ENCODE measurements at regions not wholly inside any gene's neighbourhood (a gene's known extent, or its start where the extent isn't known, plus 50 kb on each side); places are given as distances from the start of the nearest gene placed in this dataset.

DNA sequence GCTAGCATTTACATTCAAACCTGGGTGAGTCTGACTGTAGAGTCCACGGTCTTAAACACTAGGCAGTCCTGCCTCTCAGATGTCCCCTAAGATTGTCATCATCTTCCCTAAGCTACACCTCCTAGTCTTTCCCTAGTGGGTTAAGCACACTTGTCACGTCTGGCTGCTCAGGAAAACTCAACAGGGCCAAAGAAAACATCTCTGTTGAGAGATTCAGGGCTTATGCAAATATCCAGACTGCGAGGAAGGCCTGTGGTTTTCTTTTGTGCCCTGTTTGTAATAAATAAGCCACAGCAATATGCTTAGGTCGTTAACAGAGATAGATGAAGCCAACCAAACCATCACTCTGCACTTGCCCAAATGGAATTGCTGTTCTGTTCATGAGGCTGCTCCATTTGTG lies 472.6 kb upstream of the DEPDC1 start:
- DNase-seq = no peak

- DNase-seq = no peak
Observed at GRCh38 chr1:68970571-68970970, 473.7 kb upstream of the DEPDC1 start.

- DNase-seq = no peak
Observed at GRCh38 chr1:68973459-68974244, 476.8 kb upstream of the DEPDC1 start.

- no peak for DNase-seq
Observed at GRCh38 chr1:68974447-68974846, 477.6 kb upstream of the DEPDC1 start.

DNA sequence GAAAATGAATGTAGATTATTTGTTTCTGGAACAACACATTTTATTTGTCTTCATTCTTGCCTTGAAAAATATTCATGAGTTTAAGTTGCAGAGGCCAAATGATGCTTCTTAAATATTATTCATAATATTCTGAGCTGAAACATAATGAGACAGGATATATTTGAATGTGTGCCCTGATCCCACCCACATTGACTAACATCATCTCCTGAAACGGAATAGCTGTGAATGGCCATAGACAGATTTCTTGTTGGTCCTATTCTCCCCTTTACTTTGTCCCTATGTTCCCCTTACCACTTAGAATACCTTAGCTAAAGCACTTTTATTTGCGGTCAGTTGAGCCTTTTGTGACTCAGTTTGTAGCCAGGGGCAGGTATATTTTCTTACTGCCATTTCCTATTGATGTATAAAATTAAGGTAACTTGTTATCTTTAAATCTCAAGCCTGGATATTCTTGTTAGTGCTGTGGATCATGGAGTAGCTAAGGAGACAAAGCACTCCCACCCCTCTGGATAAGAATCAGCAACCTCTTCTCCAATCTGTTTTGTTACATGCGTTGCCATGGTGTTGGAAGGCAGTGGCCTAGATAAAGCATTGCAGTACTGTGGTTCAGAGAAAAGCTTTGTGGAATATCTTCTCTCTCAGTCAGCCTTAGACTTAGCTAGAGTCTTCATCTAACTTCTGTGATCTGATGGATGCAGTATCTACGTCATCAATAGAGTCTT lies 478.5 kb upstream of the DEPDC1 start:
- DNase-seq = no peak

DNA sequence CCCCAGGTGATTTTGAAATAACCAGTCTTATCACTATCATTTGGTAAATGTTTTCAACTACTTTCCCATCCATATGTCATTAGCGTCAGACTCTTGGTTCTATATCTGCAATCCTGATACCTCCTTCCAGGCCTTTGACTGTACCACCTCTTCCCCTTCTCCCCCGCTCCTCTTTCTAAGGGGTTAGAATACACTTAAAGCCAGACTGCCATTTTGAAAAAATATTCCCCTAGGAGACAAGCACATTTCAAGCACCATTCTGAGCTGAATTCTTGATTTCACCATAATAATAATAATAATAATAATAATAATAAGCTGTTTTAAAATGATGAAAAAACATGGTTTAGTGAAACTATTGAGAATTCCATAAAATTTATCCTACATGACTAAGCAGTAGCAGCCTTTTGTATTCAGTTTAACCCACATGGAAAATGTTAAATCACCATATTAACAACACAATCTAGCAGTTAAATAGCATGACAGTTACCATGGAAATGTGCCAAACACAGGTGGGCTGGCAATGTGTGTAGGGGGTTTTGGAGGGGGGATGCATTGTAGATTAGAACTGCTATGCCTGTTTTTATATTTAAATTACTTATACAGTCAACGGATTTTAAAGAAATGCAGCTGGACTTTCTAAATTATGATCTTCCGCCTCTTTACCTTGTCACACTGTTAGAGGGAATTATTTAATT lies 480.2 kb upstream of the DEPDC1 start:
- DNase-seq = no peak

- DNase-seq = no peak
Observed at GRCh38 chr1:68979891-68980290, 483.0 kb upstream of the DEPDC1 start.

DNA sequence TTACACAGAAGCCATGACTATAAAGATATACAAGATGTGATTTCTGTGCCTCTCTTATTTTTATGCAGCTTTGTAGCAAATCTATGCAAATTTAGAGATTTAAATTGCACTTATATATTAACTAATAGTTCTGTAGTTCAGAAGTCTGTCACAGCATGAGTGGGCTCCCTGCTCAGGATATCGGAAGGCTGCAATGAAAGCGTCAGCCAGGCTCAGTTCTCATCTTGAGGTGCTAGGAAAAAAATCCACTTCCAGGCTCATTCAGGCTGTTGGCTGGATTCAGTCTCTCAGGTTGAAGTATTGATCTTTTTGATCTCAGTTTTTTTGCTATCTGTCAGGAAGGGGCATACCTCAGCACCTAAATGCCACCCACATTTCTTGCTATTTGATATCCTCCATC lies 487.4 kb upstream of the DEPDC1 start:
- DNase-seq = no peak

DNA sequence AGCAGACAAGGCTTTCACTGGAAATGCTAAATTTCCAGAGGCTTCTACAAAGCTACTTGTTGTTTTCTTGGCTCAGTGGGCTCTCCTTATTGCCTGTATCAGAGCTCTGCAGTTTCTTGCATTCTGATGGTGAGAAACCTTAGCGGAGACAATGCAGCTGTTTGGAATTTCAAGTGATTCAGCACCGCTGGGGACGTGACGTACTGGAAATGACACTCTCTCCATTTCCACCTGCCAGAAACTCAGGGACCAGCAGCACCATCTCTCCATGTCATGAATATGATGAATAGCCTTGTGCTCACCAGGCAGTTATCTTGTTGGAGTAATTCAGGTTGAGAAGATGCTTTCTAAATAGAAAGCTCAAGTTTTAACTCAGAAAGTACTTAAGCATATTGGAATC lies 497.2 kb upstream of the DEPDC1 start:
- no peak for DNase-seq

DNA sequence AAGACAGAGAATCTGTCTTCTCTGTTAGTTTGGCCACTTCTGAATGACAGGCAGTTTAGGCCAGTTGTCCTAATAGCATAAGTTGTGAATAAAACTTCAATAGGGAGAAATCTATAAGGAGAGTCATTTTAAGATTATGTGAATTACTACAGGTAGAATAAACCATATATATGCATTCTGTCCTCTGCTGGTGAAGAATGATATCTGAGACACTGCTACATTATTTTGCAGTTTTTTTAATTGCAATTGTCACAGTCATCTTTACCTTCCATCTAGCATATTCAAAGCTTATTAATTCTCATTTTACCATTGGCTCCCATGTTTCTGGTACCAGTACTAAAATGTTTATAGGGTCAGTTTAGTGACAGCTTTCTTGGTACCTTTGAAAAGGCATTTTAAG lies 519.6 kb upstream of the DEPDC1 start:
- no peak for DNase-seq

- DNase-seq = no peak
Observed at GRCh38 chr1:69029649-69030048, 532.8 kb upstream of the DEPDC1 start.

GRCh38 chr1:69038379-69038778 lies 529.3 kb upstream of the LRRC7 start:
- DNase-seq = no peak

DNA sequence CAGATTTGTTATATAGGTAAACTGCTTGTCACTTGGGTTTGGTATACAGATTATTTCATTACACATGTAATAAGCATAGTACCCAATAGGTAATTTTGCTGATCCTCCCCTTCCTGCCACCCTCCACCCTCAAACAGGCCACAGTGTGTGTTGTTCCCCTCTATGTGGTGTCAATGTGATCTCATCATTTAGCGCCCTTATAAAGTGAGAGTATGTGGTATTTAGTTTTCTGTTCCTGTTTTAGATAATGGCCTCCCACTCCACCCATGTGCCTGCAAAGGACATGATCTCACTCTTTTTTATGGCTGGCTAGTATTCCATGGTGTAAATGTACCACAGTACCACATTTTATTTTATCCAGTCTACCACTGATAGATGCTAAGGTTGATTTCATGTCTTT lies 522.1 kb upstream of the LRRC7 start:
- no peak for DNase-seq

DNA sequence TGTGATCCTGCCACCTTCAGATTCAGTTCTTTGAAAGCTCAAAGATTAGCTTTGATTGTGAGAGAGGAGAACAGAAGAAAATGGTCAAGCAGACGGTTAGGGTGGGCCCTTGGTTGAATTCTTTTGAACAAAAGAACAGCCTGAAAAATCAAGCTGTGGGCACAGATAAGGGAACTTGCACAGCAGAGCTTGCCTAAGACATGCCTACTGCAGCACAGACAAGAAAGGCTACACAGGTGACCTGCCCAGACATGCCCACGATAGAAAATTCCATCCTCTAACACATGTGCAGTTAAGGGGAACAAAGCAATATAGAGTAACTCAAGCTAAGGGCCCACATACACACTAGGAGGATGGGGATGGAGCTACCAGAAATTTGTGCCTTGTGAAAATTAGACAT lies 512.5 kb upstream of the LRRC7 start:
- DNase-seq = no peak

GRCh38 chr1:69058454-69058853 lies 509.3 kb upstream of the LRRC7 start:
- DNase-seq = no peak

GRCh38 chr1:69070660-69071373 lies 496.9 kb upstream of the LRRC7 start:
- no peak for DNase-seq

DNA sequence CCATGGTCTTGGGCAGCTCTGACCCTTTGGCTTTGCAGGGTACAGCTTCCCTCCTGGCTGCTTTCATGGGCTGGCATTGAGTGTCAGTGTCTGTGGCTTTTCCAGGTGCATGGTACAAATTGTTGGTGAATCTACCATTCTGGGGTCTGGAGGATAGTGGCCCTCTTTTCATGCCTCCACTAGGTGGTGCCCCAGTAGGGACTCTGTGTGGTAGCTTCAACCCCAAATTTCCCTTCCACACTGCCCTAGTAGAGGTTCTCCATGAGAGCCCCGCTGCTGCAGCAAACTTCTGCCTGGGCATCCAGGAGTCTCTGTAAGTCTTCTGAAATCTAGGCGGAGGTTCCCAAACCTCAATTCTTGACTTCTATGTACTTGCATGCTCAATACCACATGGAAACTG lies 494.5 kb upstream of the LRRC7 start:
- DNase-seq = no peak

GRCh38 chr1:69076631-69077030 lies 491.1 kb upstream of the LRRC7 start:
- no peak for DNase-seq

GRCh38 chr1:69077198-69077597 lies 490.5 kb upstream of the LRRC7 start:
- no peak for DNase-seq

GRCh38 chr1:69077633-69078032 lies 490.1 kb upstream of the LRRC7 start:
- no peak for DNase-seq

DNA sequence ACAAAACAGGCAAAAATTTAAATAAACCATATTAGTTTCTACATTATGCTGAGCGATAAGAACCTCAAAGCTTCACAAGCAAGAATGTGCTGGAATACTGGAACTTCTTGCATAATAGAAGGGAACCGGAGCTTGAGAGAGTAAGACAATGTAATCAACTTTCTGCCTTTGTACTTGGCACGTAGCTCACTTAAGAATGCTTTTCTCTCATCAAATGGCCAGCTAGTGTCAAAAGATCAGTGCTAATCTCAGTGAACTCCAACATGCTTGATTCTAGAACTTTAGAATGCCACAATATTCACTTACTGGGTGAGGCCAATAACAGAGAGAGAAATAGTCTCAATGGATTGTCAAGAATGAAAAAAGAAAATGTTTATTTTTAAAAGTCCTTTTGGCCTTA lies 486.1 kb upstream of the LRRC7 start:
- DNase-seq = no peak

DNA sequence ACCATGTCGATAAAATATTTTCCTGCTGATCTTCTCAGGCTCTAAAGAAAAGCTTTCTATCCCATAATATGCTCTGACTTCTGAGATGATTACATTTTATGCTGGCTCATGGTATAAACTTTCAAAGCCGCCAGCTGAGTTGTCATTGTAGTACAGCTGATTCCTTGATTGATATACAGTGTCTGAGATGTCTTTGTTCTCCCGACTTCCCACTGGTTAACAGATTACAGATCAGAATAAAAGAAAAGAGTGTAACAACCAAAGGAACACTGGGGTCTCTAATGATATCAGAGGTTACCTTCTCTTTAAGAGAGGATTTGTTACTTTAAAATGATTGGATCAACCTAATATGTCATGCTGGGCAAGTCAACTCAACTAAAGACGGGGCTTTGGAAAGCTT lies 485.4 kb upstream of the LRRC7 start:
- no peak for DNase-seq

DNA sequence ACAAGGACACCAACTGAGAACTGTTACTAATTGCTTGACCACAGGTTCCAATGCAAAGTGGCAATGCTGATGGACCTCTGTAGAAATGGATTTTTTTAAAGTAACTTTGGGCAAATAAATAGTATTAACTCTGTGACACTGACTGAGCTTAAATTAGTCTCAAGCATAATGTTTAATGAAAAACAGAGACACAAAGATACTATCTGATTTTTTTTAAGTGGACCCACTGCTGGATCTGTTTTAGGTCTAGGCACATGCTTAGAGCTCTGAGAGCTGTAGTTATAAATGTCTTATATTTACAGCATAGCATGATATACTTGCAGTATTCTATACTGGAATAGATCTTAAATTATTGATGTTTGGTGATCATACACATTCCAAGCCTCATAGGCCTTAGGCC lies 481.6 kb upstream of the LRRC7 start:
- DNase-seq = no peak

Data from left hindlimb (tissue), 1 donor.